Central memory CD8-positive, alpha-beta T cell (primary cell): ENCODE measurements at regions not wholly inside any gene's neighbourhood (a gene's known extent, or its start where the extent isn't known, plus 50 kb on each side); places are given as distances from the start of the nearest gene placed in this dataset.
"Not testable (repeated sequence)": the region's sequence is repeated elsewhere in the genome, so short reads cannot be mapped to it uniquely, and the experiment has no call there.

Source experiments
- ATAC-seq: fragments of 150-1000 bp; cut with Tn5 transposase; replicated peaks from 2 replicates; pipeline ENCODE4 v1.10.0; 2022; ENCODE audit warnings: mild to moderate bottlenecking, moderate FRiP score, moderate number of reproducible peaks; ENCODE audit not compliant: poor library complexity, severe bottlenecking; ENCODE audit errors: extremely low read depth
- DNase-seq, 2 donors: peaks; one replicate each; pipeline ENCODE4 v3.0.0; 2021; ENCODE audit warnings: low spot score in 2 of 2
- H3K27ac Mint-ChIP-seq: one replicate; pipeline ENCODE4 v1.8.0; 2022; ENCODE audit warnings: low read depth, mild to moderate bottlenecking, moderate library complexity, mixed read lengths
- H3K27me3 Mint-ChIP-seq: one replicate; pipeline ENCODE4 v1.8.0; 2022; ENCODE audit warnings: mixed read lengths
- H3K36me3 Mint-ChIP-seq: one replicate; pipeline ENCODE4 v1.8.0; 2022; ENCODE audit warnings: mild to moderate bottlenecking, moderate library complexity, mixed read lengths; ENCODE audit not compliant: insufficient read depth
- H3K4me1 Mint-ChIP-seq: one replicate; pipeline ENCODE4 v1.8.0; 2022; ENCODE audit warnings: mixed read lengths
- H3K4me3 Mint-ChIP-seq: one replicate; pipeline ENCODE4 v1.8.0; 2022; ENCODE audit warnings: mild to moderate bottlenecking, moderate library complexity, mixed read lengths
- H3K9me3 Mint-ChIP-seq: one replicate; pipeline ENCODE4 v1.8.0; 2022; ENCODE audit warnings: mixed read lengths

DNA sequence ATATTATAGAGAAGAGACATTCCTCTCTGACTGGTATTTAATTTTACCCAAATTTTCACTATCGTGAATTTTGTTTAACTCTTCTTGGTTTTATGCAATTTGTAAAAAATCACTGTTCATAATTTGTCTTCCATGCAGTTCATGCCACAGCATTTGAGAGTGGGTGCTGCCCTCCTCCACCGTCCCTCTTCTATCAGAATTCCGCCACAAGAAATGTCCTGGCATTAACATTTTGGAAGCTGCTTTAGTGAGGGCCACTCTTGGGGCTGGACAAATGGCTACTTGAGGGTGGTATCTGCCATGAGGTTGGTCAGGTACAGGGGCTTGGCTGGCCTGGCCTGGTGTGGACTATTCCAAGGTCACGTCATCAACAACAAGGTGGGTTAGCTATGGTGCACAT lies 68.3 kb upstream of the CLDN5 start:
- ATAC-seq: no peak
- H3K27ac Mint-ChIP-seq: no peak overlapping the region

DNA sequence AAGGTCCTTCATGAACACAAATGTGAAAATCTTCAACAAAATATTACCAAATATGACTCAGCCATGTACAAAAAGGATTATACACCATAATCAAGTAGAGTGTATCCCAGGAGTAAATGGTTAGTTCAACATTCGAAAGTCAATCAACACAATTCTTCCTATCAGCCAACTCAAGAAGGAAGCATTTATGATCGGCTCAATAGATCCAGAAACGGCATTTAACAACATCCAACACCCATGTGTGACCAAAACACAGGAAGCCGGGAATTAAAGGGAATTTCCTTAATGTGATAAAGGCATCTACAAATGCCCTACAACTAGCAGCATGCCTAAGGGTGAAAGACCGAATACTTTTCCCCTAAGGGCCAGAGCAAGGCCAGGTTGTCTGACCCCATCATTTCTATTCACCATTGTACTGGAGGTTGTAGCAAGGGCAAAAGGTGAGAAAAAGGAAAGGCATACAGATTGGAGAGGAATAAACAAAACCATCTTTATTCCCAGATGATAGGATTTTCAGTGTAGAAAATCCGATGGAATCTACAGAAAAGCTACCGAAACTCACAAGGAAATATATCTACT lies 69.9 kb upstream of the CLDN5 start:
- Mint-ChIP-seq H3K27ac (no peak overlapping the region), H3K4me1 (peaks cover 6% of the 10 kb centered on the region), H3K27me3 (peaks cover 6% of the 10 kb centered on the region), H3K36me3 (no peaks in the 10 kb centered on the region), H3K4me3 (no peak overlapping the region), H3K9me3 (no peaks in the 10 kb centered on the region)
- ATAC-seq: no peak
- no peak for DNase-seq

More for the DNA sequence above, 68.3 kb upstream of the CLDN5 start:
- H3K4me3 Mint-ChIP-seq: no peak overlapping the region
- peaks cover 3% of the 10 kb centered on the region for H3K4me1 Mint-ChIP-seq
- no peak for DNase-seq
- peaks cover 8% of the 10 kb centered on the region for H3K27me3 Mint-ChIP-seq
- no peaks in the 10 kb centered on the region for H3K36me3 Mint-ChIP-seq
- H3K9me3 Mint-ChIP-seq: no peaks in the 10 kb centered on the region

DNA sequence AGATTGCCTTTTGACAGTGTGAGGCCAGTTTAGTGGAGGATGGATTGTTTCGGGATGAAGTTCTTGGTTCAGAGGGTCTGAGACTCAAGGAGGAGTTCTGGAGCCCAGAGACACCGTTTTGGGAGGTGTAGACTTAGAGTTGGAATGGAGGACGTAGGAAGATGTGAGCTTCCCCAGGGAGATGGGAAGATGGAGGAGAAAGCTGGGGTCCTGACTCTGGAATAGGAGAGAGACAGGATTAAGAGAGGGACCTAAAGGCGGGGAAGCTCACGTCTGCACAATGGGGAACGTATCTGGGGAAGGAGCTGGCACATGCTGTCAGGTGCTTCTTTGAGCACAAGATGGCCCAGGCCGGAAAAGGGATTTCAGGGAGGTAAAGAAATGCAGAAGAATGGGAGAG lies 71.3 kb upstream of the CLDN5 start:
- no peak overlapping the region for H3K4me3 Mint-ChIP-seq
- no peak for ATAC-seq
- DNase-seq: no peak
- no peaks in the 10 kb centered on the region for H3K9me3 Mint-ChIP-seq
- no peaks in the 10 kb centered on the region for H3K36me3 Mint-ChIP-seq
- peaks cover 6% of the 10 kb centered on the region for H3K4me1 Mint-ChIP-seq
- H3K27me3 Mint-ChIP-seq: peaks cover under 1% of the 10 kb centered on the region
- H3K27ac Mint-ChIP-seq: no peak overlapping the region

- H3K9me3 Mint-ChIP-seq: no peaks in the 10 kb centered on the region
- H3K4me3 Mint-ChIP-seq: no peak overlapping the region
- ATAC-seq: no peak
These were observed 72.6 kb upstream of the CLDN5 start for GRCh38 chr22:19596680-19597398.

DNA sequence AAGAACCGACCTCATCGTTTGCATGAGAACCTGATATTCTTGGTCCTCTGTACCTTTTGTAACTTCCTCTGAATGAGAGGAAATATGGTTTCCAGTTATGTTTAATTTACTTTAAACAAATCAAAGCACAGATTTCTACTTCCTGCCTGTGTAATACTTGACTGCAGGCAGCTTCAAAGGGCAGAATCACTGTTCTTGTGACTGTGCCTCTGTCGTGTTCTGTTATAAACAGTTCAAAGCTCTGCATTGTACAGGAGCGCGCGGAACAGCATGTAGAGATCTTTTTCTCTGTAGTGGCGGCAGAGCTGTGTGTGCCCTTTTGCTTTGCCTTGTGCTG lies 73.2 kb upstream of the CLDN5 start:
- peak overlapping the region; percentile 24 for H3K4me3 Mint-ChIP-seq
- H3K27ac Mint-ChIP-seq: no peak overlapping the region
- H3K9me3 Mint-ChIP-seq: no peaks in the 10 kb centered on the region
- peaks cover 6% of the 10 kb centered on the region for H3K4me1 Mint-ChIP-seq
- H3K36me3 Mint-ChIP-seq: no peaks in the 10 kb centered on the region
- peak; percentile 84 for ATAC-seq
- DNase-seq: no peak
- peaks cover 10% of the 10 kb centered on the region for H3K27me3 Mint-ChIP-seq

More at GRCh38 chr22:19596680-19597398, 72.6 kb upstream of the CLDN5 start:
- Mint-ChIP-seq H3K36me3 (no peaks in the 10 kb centered on the region), H3K27ac (no peak overlapping the region), H3K27me3 (peaks cover 7% of the 10 kb centered on the region), H3K4me1 (peaks cover 6% of the 10 kb centered on the region)
- no peak for DNase-seq

- H3K27me3 Mint-ChIP-seq: peaks cover 10% of the 10 kb centered on the region
- no peak overlapping the region for H3K4me3 Mint-ChIP-seq
- no peaks in the 10 kb centered on the region for H3K9me3 Mint-ChIP-seq
- no peak for ATAC-seq
- H3K27ac Mint-ChIP-seq: no peak overlapping the region
- H3K4me1 Mint-ChIP-seq: peaks cover 6% of the 10 kb centered on the region
- no peaks in the 10 kb centered on the region for H3K36me3 Mint-ChIP-seq
- no peak for DNase-seq
These were observed 74.0 kb upstream of the CLDN5 start for GRCh38 chr22:19598054-19598855.

GRCh38 chr22:19599004-19599403 lies 74.8 kb upstream of the CLDN5 start:
- Mint-ChIP-seq H3K27me3 (peaks cover 10% of the 10 kb centered on the region), H3K27ac (no peak overlapping the region), H3K36me3 (no peaks in the 10 kb centered on the region), H3K4me3 (no peak overlapping the region), H3K4me1 (peaks cover 6% of the 10 kb centered on the region), H3K9me3 (no peaks in the 10 kb centered on the region)
- ATAC-seq (no peak), DNase-seq (no peak)

GRCh38 chr22:19599626-19600243 lies 75.5 kb upstream of the CLDN5 start:
- DNase-seq (no peak), ATAC-seq (no peak)
- H3K4me3 Mint-ChIP-seq: no peak overlapping the region
- no peaks in the 10 kb centered on the region for H3K9me3 Mint-ChIP-seq
- no peaks in the 10 kb centered on the region for H3K36me3 Mint-ChIP-seq
- peaks cover 6% of the 10 kb centered on the region for H3K4me1 Mint-ChIP-seq
- no peak overlapping the region for H3K27ac Mint-ChIP-seq
- peaks cover 10% of the 10 kb centered on the region for H3K27me3 Mint-ChIP-seq

GRCh38 chr22:19603346-19603745 lies 79.1 kb upstream of the CLDN5 start:
- H3K36me3 Mint-ChIP-seq, DNase-seq, H3K27ac Mint-ChIP-seq, H3K4me3 Mint-ChIP-seq, H3K9me3 Mint-ChIP-seq, H3K4me1 Mint-ChIP-seq, ATAC-seq: not testable (repeated sequence)
- H3K27me3 Mint-ChIP-seq: peaks cover 32% of the 10 kb centered on the region

- no peak for DNase-seq
- Mint-ChIP-seq H3K4me1 (no peaks in the 10 kb centered on the region), H3K27ac (no peak overlapping the region), H3K4me3 (no peak overlapping the region), H3K36me3 (no peaks in the 10 kb centered on the region), H3K27me3 (peaks cover 32% of the 10 kb centered on the region), H3K9me3 (no peaks in the 10 kb centered on the region)
- no peak for ATAC-seq
These were observed 79.6 kb upstream of the CLDN5 start for GRCh38 chr22:19603767-19604166.

DNA sequence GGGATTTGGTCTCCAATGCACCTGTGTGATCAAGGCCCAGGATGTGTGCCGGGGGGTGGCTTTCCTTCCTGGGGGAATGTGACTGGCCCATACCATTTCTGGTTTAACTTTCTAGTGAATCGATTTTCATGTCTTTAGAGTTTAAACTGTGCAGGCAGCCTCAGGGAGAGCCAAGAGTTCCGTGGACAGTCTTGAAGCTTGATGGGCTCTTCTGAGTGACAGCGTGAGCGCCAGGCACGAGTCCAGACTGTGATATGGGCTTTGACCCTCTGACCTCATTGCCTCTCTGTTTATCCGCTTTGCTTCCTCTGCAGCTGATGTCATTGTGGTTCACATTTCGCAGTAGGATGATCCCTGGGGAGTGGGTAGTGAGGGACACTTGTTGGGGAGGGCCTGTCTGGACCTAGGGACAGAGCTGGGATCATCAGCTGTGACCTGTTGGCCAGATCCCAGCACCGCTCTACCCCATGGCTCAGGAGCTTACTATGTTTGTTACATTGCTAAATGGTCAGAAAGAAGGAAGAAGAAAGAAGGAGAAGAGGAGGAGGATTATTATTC lies 80.6 kb upstream of the CLDN5 start:
- Mint-ChIP-seq H3K4me1 (no peaks in the 10 kb centered on the region), H3K36me3 (no peaks in the 10 kb centered on the region), H3K27ac (no peak overlapping the region), H3K4me3 (no peak overlapping the region), H3K27me3 (peaks cover 32% of the 10 kb centered on the region), H3K9me3 (no peaks in the 10 kb centered on the region)
- no peak for DNase-seq
- no peak for ATAC-seq

- no peak overlapping the region for H3K27ac Mint-ChIP-seq
- no peaks in the 10 kb centered on the region for H3K9me3 Mint-ChIP-seq
- ATAC-seq: no peak
These were observed 81.5 kb upstream of the CLDN5 start for GRCh38 chr22:19605508-19606331.

More at GRCh38 chr22:19605508-19606331, 81.5 kb upstream of the CLDN5 start:
- peaks cover 32% of the 10 kb centered on the region for H3K27me3 Mint-ChIP-seq
- no peaks in the 10 kb centered on the region for H3K36me3 Mint-ChIP-seq
- no peaks in the 10 kb centered on the region for H3K4me1 Mint-ChIP-seq
- no peak for DNase-seq
- no peak overlapping the region for H3K4me3 Mint-ChIP-seq
